GM18907 (cell line): ENCODE measurements at regions not wholly inside any gene's neighbourhood (a gene's known extent, or its start where the extent isn't known, plus 50 kb on each side); places are given as distances from the start of the nearest gene placed in this dataset.
"Not testable (repeated sequence)": the region's sequence is repeated elsewhere in the genome, so short reads cannot be mapped to it uniquely, and the experiment has no call there.

ENCODE experiments used
- ATAC-seq: cut with Tn5 transposase; IDR thresholded peaks from one replicate; pipeline ENCODE4 v1.9.1; 2021; ENCODE audit warnings: mild to moderate bottlenecking, moderate library complexity; ENCODE audit not compliant: unreplicated experiment

DNA sequence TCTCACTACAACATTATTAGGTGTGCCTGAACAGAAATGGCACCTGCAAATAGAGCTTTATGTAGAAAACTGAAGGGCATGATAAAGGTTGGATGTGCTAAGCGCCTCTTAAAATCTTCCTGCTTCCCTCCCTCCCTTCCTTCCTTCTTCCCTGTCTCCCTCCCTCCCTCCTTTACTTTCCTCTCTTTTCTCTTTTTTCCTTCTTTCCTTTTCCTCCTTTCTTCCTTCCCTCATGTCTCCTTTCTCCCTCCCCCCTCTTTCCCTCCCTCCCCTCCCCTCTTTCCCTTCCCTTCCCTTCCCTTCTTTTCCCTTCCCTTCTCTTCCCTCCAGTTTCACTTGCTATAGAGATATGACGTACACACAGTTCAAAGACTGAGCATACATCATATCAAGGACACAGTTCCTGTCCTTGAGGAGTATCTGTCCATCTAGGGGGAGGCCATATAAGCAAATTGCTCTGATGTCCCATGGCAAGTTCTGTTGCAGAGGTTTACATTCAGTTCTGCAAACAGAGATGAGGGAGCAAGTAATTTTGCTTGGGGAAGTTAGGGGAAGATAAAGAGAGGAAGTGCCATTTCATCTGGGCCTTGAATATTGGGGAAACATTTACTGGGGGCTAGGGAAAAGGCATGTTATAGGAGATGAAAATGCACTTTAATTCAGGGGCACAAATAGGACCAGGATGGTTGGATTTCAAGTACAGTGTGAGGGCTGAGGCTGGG, 79.0 kb upstream of the EEF1E1 start:
- no peak for ATAC-seq

DNA sequence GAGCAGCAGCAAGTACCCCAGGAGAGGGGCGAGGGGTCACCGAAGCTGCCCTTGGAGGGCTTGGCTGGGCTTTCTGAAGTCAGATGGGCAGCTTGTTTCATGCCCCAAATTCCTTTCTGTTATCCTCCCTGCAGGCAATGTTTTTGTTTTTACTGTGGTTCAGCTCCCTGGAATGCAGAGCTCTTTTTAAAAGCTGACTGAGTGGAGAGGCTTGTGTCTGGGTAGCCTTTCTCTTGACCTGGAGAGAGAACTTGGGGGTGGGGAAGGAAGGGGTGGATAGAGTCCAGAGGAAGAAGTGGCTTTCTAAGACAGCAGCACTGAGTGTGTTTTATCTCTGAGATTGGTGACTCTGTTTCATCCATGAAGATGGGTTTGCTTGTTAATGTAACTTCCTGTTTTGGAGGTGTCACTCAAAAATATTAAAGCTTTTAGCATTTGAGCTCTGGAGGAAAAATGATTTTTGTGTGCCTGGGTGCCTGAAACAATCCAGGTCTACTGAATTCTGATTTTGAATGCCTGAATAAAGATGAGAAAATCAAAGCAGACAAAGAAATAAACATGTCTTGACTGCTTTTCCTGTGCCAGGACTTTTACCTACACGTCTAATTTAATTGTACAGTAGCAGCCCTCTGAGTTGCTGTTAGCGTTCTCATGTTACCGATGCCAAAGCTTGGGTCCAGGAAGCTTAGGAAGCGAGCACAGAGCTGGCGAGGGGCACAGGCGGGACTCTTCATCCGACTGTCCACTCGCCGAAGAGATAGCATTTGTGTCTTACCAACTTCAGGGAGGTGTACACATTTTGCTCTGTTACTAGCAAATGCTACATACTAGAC, 78.2 kb upstream of the EEF1E1 start:
- no peak for ATAC-seq

GRCh38 chr6:8177721-8178120, 75.4 kb upstream of the EEF1E1 start:
- no peak for ATAC-seq

DNA sequence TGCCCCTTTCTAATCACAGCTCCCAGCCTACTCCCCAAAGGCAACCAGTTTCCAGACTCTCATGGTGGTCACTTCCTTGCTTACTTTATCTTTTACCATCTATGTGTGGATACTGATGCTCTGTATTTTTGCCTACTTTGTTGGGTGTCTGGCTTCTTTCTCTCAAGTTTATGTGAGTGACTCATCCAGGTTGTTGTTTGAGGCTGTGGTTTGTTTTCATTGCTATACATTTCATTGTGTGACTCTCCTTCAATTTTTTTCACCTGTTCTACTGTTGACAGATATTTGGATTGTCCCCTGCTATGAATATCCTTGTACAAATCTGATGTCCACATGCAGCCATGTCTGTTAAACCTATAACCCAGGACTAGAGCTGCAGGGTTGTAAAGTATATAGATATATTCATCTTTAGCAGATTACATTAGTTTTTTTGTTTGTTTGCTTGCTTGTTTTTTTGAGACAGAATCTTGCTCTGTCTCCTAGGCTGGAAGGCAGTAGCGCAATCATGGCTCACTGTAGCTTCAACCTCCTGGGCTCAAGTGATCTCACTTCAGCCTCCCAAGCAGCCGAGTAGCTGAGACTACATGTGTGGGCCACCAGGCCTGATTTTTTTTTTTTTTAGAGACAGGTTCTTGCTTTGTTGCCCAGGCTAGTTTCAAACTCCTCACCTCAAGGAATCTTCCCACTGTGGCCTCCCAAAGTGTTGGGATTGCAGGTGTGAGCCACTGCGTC, 72.9 kb upstream of the EEF1E1 start:
- no peak for ATAC-seq

DNA sequence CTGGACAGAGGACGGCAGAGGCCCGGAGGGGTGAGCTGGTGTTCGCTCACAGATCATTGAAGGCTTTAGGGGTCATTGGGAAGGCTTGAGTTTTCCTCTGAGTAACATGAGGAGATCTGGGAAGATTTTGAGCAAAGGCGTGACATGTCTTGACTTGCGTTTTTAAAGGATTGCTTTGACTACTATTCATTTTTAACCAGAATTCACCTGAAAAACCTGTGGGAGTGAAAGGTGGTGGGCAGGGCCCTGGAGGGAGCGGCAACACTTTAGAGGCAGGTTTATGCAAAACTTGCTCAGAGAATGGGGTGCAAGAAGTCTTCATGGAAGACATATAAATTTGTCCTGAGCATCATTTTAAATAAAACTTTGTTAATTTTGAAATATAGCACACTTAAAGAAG, 72.2 kb upstream of the EEF1E1 start:
- no peak for ATAC-seq

DNA sequence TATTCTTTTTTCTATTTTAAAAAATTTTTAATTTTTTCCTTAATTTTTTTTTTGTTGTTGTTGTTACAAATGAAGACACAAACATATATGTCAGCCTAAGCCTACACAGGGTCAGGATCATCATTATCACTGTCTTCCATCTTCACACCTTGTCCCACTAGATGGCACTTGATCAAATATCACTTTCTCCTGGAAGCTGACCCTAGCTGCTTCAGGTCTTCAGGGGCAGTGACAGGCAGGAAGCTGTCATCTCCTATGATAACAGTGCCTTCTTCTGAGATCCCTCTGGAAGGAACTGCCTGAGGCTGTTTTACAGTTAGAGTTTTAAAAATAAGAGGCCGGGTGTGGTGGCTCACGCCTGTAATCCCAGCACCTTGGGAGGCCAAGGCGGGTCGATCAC, 70.2 kb upstream of the EEF1E1 start:
- ATAC-seq = no peak

DNA sequence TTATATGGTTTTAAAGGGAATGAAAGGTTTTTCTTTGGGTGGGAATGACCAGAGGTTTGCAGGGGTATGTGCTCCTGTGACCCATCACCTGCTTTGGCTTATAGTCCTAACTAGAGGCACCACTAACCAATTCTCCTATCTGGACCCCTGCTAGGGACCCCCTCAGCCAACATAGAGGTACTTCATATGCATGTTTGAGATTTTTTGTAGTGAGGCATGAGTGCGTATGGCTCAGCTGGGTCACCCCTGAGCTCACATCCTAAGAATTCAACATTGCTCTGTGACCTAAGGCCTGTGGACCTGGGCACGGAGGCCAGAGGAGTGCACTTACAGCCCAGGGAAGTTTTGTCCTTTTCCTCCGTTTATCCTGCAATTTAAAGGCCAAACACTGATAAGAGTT, 68.4 kb upstream of the EEF1E1 start:
- no peak for ATAC-seq

DNA sequence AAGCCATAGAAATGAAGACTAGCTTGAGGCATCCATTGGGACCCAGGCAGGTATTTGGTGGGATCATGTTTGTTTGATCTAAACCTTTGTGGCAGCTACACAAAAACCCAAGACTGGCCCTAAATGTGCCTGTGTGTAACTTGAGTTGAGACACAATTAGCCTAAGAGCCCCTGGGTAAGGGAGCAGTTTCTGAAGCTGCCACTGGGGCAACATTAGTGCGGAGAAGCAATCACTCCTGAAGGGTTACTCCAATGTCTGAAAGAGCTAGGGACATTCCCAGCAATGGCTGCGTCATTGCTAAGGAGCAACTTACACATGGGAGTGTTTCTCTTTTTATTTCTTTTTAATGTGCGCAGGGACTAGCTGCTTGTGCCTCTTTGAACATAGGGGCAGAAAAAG, 67.9 kb upstream of the EEF1E1 start:
- no peak for ATAC-seq

- no peak for ATAC-seq
Observed at GRCh38 chr6:8166156-8166555, 63.8 kb upstream of the EEF1E1 start.

DNA sequence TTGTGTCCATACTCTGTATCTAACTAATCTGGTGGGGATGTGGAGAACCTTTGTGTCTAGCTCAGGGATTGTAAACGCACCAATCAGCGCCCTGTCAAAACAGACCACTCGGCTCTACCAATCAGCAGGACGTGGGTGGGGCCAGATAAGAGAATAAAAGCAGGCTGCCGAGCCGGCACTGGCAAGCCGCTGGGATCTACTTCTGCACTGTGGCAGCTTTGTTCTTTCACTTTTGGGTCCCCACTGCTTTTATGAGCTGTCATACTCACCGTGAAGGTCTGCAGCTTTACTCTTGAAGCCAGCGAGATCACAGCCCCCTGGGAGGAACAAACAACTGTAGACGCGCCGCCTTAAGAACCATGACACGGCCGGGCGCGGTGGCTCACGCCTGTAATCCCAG, 62.7 kb upstream of the EEF1E1 start:
- not testable (repeated sequence) for ATAC-seq

DNA sequence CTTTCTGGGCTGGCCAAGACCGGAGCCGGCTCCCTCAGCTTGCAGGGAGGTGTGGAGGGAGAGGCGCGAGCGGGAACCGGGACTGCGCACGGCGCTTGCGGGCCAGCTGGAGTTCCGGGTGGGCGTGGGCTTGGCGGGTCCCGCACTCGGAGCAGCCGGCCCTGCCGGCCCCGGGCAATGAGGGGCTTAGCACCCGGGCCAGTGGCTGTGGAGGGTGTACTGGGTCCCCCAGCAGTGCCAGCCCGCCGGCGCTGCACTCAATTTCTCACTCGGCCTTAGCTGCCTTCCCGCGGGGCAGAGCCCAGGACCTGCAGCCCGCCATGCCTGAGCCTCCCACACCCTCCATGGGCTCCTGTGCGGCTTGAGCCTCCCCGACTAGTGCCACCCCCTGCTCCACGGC, 61.9 kb upstream of the EEF1E1 start:
- not testable (repeated sequence) for ATAC-seq

- ATAC-seq = no peak
Observed at GRCh38 chr6:8159966-8160365, 57.6 kb upstream of the EEF1E1 start.

GRCh38 chr6:8157839-8158238, 55.5 kb upstream of the EEF1E1 start:
- ATAC-seq = no peak

DNA sequence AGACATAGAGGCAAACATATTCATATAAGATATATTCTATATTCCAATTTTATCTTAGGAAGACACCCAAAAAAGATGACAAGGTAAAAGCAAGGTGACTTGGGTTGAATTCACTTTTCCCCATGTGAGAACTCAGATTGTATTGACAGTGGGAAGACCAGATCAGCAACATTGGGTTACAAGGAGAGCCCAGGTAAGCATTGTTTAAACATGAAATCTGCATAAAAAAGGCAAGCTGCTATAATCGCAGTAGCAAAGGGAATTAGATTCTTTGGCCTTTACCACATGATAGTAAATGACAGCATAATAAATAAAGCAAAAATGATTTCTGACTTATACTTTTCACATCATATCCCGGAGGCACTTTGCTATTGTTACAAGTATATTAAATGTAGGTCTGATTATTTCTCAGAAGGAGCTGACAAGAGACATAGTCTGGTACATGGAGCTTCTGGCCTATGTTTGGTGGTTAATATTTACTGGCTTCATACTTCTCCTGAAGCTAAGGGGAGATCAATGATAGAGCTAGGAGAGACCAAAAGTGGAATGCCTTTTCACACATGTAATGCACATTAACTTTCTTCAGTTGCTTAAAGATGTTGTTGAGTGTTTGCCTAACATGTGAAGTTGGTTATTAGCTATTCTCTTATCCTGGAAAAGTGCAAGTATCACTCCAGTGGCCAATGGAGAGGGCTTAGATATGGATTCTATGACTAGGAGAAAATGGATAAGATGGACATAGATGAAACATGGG, 53.1 kb upstream of the EEF1E1 start:
- no peak for ATAC-seq
